PC-9 (cell line): ENCODE measurements at regions not wholly inside any gene's neighbourhood (a gene's known extent, or its start where the extent isn't known, plus 50 kb on each side); places are given as distances from the start of the nearest gene placed in this dataset.

Experiments
- CTCF ChIP-seq: fragments of 200-600 bp; sonication (generic); conservative IDR thresholded peaks from 2 replicates; pipeline ENCODE4 v1.6.1; 2017; ENCODE audit warnings: mixed run types, antibody characterized with exemption, mild to moderate bottlenecking, moderate library complexity
- EZH2 ChIP-seq: fragments of 200-600 bp; sonication (generic); IDR thresholded peaks from 2 replicates; pipeline ENCODE4 v1.8.0; 2017; ENCODE audit warnings: antibody characterized with exemption, low read depth

- no peak for TF ChIP-seq CTCF
- TF ChIP-seq EZH2 = no peak
Observed at GRCh38 chr6:56771929-56772607, 129.4 kb upstream of the DST start.
